ENCODE measurements at regions not wholly inside any gene's neighbourhood (a gene's known extent, or its start where the extent isn't known, plus 50 kb on each side); places are given as distances from the start of the nearest gene placed in this dataset.
"Not testable (repeated sequence)": the region's sequence is repeated elsewhere in the genome, so short reads cannot be mapped to it uniquely, and the experiment has no call there.

DNA sequence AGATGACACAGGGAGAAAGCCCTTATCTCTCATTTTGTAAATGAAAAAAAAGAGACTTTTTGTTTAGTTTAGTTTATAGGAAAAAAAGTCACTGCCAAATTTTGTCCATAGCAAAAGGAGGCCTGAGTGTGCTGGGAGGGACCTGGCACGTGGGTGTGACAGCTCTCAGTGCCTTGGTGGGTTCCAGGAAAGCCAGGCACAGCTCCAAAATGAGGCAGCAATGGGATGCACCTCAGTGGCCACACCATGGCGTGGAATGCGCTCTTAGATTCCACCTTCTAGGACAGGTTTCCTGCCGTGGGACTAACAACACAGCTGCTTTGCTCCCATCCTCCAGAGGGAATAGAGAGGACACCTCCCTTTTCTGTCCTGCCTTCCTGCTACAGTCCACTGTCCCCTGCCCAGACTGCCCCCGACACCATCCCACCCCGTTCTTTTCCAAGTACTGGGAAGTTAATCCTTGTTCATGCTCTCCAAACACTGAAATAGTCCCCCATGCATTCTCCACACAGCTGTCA is 207.6 kb downstream of the EMP1 start:
- no peak for DNase-seq (ENCODE audit: low read depth)
- Histone ChIP-seq H3K4me1 (ENCODE audit: control insufficient read depth, insufficient read depth, low read length) (peaks cover 2% of the 10 kb centered on the region), H3K36me3 (ENCODE audit: control insufficient read depth, insufficient read depth, low read length, severe bottlenecking) (no peaks in the 10 kb centered on the region), H3K9me3 (ENCODE audit: control insufficient read depth, low read length) (no peaks in the 10 kb centered on the region), H3K9ac (ENCODE audit: low read length) (no peak overlapping the region), H3K4me3 (ENCODE audit: low read length) (no peak overlapping the region), H3K27me3 (replicated peaks; ENCODE audit: control insufficient read depth, insufficient read depth, low read length) (peaks cover 5% of the 10 kb centered on the region)

GRCh38 chr12:13391375-13391774 is 194.8 kb downstream of the EMP1 start:
- DNase-seq (ENCODE audit: low read depth); H3K36me3 ChIP-seq (ENCODE audit: control insufficient read depth, insufficient read depth, low read length, severe bottlenecking); H3K27me3 ChIP-seq (replicated peaks; ENCODE audit: control insufficient read depth, insufficient read depth, low read length); H3K9me3 ChIP-seq (ENCODE audit: control insufficient read depth, low read length); H3K4me3 ChIP-seq (ENCODE audit: low read length): not testable (repeated sequence)
- Histone ChIP-seq H3K4me1 (ENCODE audit: control insufficient read depth, insufficient read depth, low read length) (peaks cover 18% of the 10 kb centered on the region), H3K9ac (ENCODE audit: low read length) (peak overlapping the region; percentile 73)

- Histone ChIP-seq H3K4me3 (ENCODE audit: low read length) (no peak overlapping the region), H3K4me1 (ENCODE audit: control insufficient read depth, insufficient read depth, low read length) (peaks cover 18% of the 10 kb centered on the region), H3K9me3 (ENCODE audit: control insufficient read depth, low read length) (no peaks in the 10 kb centered on the region), H3K27me3 (replicated peaks; ENCODE audit: control insufficient read depth, insufficient read depth, low read length) (no peaks in the 10 kb centered on the region), H3K36me3 (ENCODE audit: control insufficient read depth, insufficient read depth, low read length, severe bottlenecking) (no peaks in the 10 kb centered on the region), H3K9ac (ENCODE audit: low read length) (peak overlapping the region; percentile 73)
- DNase-seq (ENCODE audit: low read depth), result no peak
Observed at GRCh38 chr12:13390918-13391317, 194.4 kb downstream of the EMP1 start.

DNA sequence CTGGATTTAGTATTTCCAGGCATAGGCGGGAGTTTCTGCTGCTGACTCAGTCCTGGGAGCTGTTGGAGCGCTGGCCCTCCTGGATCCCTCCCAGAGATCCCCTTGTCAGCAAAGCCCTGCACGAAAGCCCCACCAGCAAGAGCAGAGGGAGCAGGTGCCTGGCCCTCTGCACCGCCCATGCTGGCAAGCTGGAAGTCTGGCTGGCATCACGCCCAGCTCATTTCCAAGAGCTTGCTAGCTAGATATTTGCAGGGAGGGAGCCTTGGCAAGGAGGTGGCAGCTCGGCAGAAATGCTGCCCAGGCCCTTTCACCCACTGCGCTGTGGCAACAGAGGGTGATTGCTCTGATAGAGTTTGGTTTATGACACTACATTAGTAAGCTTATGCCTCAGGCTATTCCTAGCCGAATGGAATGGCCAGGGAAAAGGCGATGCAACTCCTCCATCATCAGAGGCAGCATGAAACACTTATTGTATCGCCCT is 193.9 kb downstream of the EMP1 start:
- Histone ChIP-seq H3K4me1 (ENCODE audit: control insufficient read depth, insufficient read depth, low read length) (peaks cover 18% of the 10 kb centered on the region), H3K9ac (ENCODE audit: low read length) (peak overlapping the region; percentile 73), H3K4me3 (ENCODE audit: low read length) (no peak overlapping the region), H3K27me3 (replicated peaks; ENCODE audit: control insufficient read depth, insufficient read depth, low read length) (no peaks in the 10 kb centered on the region), H3K36me3 (ENCODE audit: control insufficient read depth, insufficient read depth, low read length, severe bottlenecking) (no peaks in the 10 kb centered on the region), H3K9me3 (ENCODE audit: control insufficient read depth, low read length) (no peaks in the 10 kb centered on the region)
- peak; percentile 60 for DNase-seq (ENCODE audit: low read depth)

- no peak overlapping the region for H3K4me3 ChIP-seq (ENCODE audit: low read length)
- H3K9ac ChIP-seq (ENCODE audit: low read length), result no peak overlapping the region
- no peak for DNase-seq (ENCODE audit: low read depth)
- H3K36me3 ChIP-seq (ENCODE audit: control insufficient read depth, insufficient read depth, low read length, severe bottlenecking), result no peaks in the 10 kb centered on the region
- H3K4me1 ChIP-seq (ENCODE audit: control insufficient read depth, insufficient read depth, low read length), result peaks cover 18% of the 10 kb centered on the region
- H3K9me3 ChIP-seq (ENCODE audit: control insufficient read depth, low read length), result no peaks in the 10 kb centered on the region
- H3K27me3 ChIP-seq (replicated peaks; ENCODE audit: control insufficient read depth, insufficient read depth, low read length), result no peaks in the 10 kb centered on the region
Observed at GRCh38 chr12:13387101-13387500, 190.6 kb downstream of the EMP1 start.

- Histone ChIP-seq H3K9me3 (ENCODE audit: control insufficient read depth, low read length) (no peaks in the 10 kb centered on the region), H3K4me3 (ENCODE audit: low read length) (no peak overlapping the region), H3K36me3 (ENCODE audit: control insufficient read depth, insufficient read depth, low read length, severe bottlenecking) (no peaks in the 10 kb centered on the region), H3K9ac (ENCODE audit: low read length) (no peak overlapping the region), H3K4me1 (ENCODE audit: control insufficient read depth, insufficient read depth, low read length) (peaks cover 18% of the 10 kb centered on the region), H3K27me3 (replicated peaks; ENCODE audit: control insufficient read depth, insufficient read depth, low read length) (no peaks in the 10 kb centered on the region)
- no peak for DNase-seq (ENCODE audit: low read depth)
Observed at GRCh38 chr12:13386323-13387039, 190.0 kb downstream of the EMP1 start.

DNA sequence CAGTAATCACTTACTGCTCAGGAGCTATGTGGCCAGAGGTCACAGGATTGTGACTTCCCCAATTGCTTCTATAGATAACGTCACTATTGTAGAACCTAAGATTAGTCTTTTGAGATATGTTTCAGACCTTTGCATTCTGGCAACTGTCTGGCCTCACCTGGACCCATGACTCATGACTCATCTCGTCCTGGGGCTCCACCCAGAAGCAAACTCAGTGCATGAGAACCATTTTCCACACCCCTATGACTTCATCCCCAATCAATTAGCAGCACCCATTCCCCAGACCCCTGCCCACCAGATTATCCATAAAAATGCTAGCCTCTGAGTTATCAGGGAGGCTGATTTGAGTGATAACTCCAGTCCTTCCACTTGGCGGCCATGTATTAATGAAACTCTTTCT is 186.9 kb downstream of the EMP1 start:
- Histone ChIP-seq H3K27me3 (replicated peaks; ENCODE audit: control insufficient read depth, insufficient read depth, low read length) (no peaks in the 10 kb centered on the region), H3K9me3 (ENCODE audit: control insufficient read depth, low read length) (no peaks in the 10 kb centered on the region)
- no peak for DNase-seq (ENCODE audit: low read depth)

GRCh38 chr12:13380297-13380696 is 183.8 kb downstream of the EMP1 start:
- Histone ChIP-seq H3K4me1 (ENCODE audit: control insufficient read depth, insufficient read depth, low read length) (no peaks in the 10 kb centered on the region), H3K9ac (ENCODE audit: low read length) (no peak overlapping the region), H3K9me3 (ENCODE audit: control insufficient read depth, low read length) (peaks cover 8% of the 10 kb centered on the region), H3K27me3 (replicated peaks; ENCODE audit: control insufficient read depth, insufficient read depth, low read length) (no peaks in the 10 kb centered on the region), H3K36me3 (ENCODE audit: control insufficient read depth, insufficient read depth, low read length, severe bottlenecking) (no peaks in the 10 kb centered on the region), H3K4me3 (ENCODE audit: low read length) (no peak overlapping the region)
- DNase-seq (ENCODE audit: low read depth), result no peak

More for the DNA sequence above, 186.9 kb downstream of the EMP1 start:
- Histone ChIP-seq H3K36me3 (ENCODE audit: control insufficient read depth, insufficient read depth, low read length, severe bottlenecking) (no peaks in the 10 kb centered on the region), H3K9ac (ENCODE audit: low read length) (no peak overlapping the region), H3K4me1 (ENCODE audit: control insufficient read depth, insufficient read depth, low read length) (no peaks in the 10 kb centered on the region), H3K4me3 (ENCODE audit: low read length) (no peak overlapping the region)

GRCh38 chr12:13379531-13380188 is 183.1 kb downstream of the EMP1 start:
- Histone ChIP-seq H3K36me3 (ENCODE audit: control insufficient read depth, insufficient read depth, low read length, severe bottlenecking) (no peaks in the 10 kb centered on the region), H3K4me1 (ENCODE audit: control insufficient read depth, insufficient read depth, low read length) (peaks cover 3% of the 10 kb centered on the region), H3K4me3 (ENCODE audit: low read length) (no peak overlapping the region), H3K27me3 (replicated peaks; ENCODE audit: control insufficient read depth, insufficient read depth, low read length) (no peaks in the 10 kb centered on the region), H3K9me3 (ENCODE audit: control insufficient read depth, low read length) (peaks cover 8% of the 10 kb centered on the region), H3K9ac (ENCODE audit: low read length) (no peak overlapping the region)
- DNase-seq (ENCODE audit: low read depth), result no peak

DNA sequence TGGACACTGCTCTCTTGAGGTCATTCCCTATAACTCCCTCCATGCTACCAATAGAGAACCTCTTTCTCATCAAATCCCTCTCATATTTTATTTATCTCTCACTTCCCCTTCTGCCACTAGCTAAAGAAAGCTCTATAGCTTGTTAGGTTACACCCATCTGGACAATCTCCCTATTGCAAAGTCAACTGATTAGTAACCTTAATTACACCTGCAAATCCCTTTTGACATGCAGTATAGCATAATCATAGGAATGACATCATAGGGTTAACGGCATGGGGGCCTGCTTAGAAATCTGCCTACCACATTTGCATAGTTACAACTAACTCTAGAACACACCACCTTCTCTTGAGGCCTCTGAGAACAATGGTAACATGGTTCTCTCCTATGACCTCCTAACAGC is 181.2 kb downstream of the EMP1 start:
- DNase-seq (ENCODE audit: low read depth), result no peak
- Histone ChIP-seq H3K9me3 (ENCODE audit: control insufficient read depth, low read length) (peaks cover 8% of the 10 kb centered on the region), H3K4me1 (ENCODE audit: control insufficient read depth, insufficient read depth, low read length) (peaks cover 13% of the 10 kb centered on the region), H3K36me3 (ENCODE audit: control insufficient read depth, insufficient read depth, low read length, severe bottlenecking) (no peaks in the 10 kb centered on the region), H3K27me3 (replicated peaks; ENCODE audit: control insufficient read depth, insufficient read depth, low read length) (no peaks in the 10 kb centered on the region), H3K4me3 (ENCODE audit: low read length) (no peak overlapping the region), H3K9ac (ENCODE audit: low read length) (no peak overlapping the region)

DNA sequence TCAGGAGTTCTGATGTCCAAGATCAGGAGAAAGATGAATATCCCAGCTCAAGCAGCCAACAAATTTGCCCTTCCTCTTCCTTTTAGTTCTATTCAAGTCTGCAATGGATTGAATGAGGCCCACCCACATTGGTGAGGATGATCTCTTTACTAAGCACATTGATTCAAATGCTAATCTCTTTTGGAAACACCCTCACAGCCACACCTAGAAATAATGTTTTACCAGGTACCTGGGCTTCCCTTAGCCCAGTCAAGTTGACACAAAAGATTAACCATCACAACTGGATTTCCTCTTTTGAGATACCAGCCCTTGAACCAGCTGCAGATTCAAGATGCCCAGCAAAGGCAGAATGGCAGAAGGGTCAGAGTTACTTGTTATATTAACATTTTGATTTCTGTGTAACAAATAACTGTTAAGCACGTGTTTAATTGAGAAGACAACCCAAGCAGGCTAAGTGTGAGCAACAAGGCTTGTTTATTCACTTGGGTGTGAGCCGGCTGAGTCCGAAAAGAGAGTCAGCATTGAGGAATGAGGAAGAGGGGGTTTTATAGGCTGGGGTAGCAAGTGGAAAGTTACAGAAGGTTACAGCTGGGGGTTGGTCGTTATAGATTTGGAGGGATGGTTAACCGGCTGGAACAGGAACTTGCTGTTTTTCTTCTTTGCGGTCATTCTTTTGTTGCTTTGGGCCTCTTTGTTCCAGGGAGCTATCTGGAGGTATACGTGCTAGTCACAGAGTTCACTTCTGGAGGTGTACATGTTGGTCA is 180.3 kb downstream of the EMP1 start:
- Histone ChIP-seq H3K27me3 (replicated peaks; ENCODE audit: control insufficient read depth, insufficient read depth, low read length) (peaks cover 3% of the 10 kb centered on the region), H3K9me3 (ENCODE audit: control insufficient read depth, low read length) (peaks cover 8% of the 10 kb centered on the region), H3K4me3 (ENCODE audit: low read length) (no peak overlapping the region), H3K4me1 (ENCODE audit: control insufficient read depth, insufficient read depth, low read length) (peaks cover 13% of the 10 kb centered on the region), H3K9ac (ENCODE audit: low read length) (no peak overlapping the region), H3K36me3 (ENCODE audit: control insufficient read depth, insufficient read depth, low read length, severe bottlenecking) (no peaks in the 10 kb centered on the region)
- DNase-seq (ENCODE audit: low read depth), result no peak

Data from adipocyte (in vitro differentiated cells).